SU-DHL-6 (cell line): ENCODE measurements at regions not wholly inside any gene's neighbourhood (a gene's known extent, or its start where the extent isn't known, plus 50 kb on each side); places are given as distances from the start of the nearest gene placed in this dataset.

Experiments
- H2AFZ ChIP-seq: fragments of 200-600 bp; sonication (generic); 2 replicates; pipeline ENCODE4 v1.6.1; 2014; ENCODE audit warnings: low read depth, mild to moderate bottlenecking, moderate library complexity, mixed read lengths, antibody characterized with exemption, low read length; ENCODE audit not compliant: severe bottlenecking
- H3F3A ChIP-seq: fragments of 200-600 bp; shearing (Covaris generic); 2 replicates; pipeline ENCODE4 v1.6.0; 2016; ENCODE audit warnings: antibody characterized with exemption, mild to moderate bottlenecking; ENCODE audit not compliant: insufficient read depth
- H3K27ac ChIP-seq: fragments of 200-600 bp; sonication (generic); 2 replicates; pipeline ENCODE4 v1.5.1; 2016; ENCODE audit warnings: low read depth, mild to moderate bottlenecking, low read length, moderate library complexity, mixed read lengths
- H3K27me3 ChIP-seq: fragments of 200-600 bp; sonication (generic), shearing (Covaris generic); 2 replicates; pipeline ENCODE4 v1.6.0; 2014; ENCODE audit warnings: mild to moderate bottlenecking, low read length
- H3K36me3 ChIP-seq: fragments of 200-600 bp; sonication (generic); 2 replicates; pipeline ENCODE4 v1.6.1; 2014; ENCODE audit warnings: mild to moderate bottlenecking, low read length, mixed read lengths
- H3K4me2 ChIP-seq: fragments of 300-600, 200-600 bp; shearing (Covaris generic), sonication (generic); 2 replicates; pipeline ENCODE4 v1.6.0; 2014; ENCODE audit warnings: low read length, low read depth, mild to moderate bottlenecking; ENCODE audit not compliant: poor library complexity, severe bottlenecking
- H3K4me3 ChIP-seq: fragments of 200-600 bp; sonication (generic); 2 replicates; pipeline ENCODE4 v1.5.1; 2014; ENCODE audit warnings: antibody characterized with exemption, low read length, mild to moderate bottlenecking, mixed read lengths; ENCODE audit not compliant: insufficient read depth, poor library complexity, severe bottlenecking
- H3K79me2 ChIP-seq: fragments of 200-600 bp; sonication (generic); 2 replicates; pipeline ENCODE4 v1.6.1; 2014; ENCODE audit warnings: mild to moderate bottlenecking, low read length, moderate library complexity; ENCODE audit not compliant: insufficient read depth
- H3K9ac ChIP-seq: fragments of 200-600 bp; sonication (generic); 2 replicates; pipeline ENCODE4 v1.7.0; 2014; ENCODE audit warnings: mild to moderate bottlenecking, low read length
- H3K9me2 ChIP-seq: fragments of 200-600 bp; sonication (generic); replicated peaks from 2 replicates; pipeline ENCODE4 v1.6.1; 2014; ENCODE audit warnings: low read length; ENCODE audit not compliant: insufficient read depth
- H3K9me3 ChIP-seq: fragments of 200-600 bp; sonication (generic); 2 replicates; pipeline ENCODE4 v1.6.1; 2014; ENCODE audit warnings: low read length, mixed read lengths; ENCODE audit not compliant: insufficient read depth
- H4K20me1 ChIP-seq: fragments of 200-600 bp; sonication (generic); 2 replicates; pipeline ENCODE4 v1.6.1; 2014; ENCODE audit warnings: low read depth, mild to moderate bottlenecking, antibody characterized with exemption, low read length, moderate library complexity, mixed read lengths
- EZH2phosphoT487 ChIP-seq: fragments of 200-600 bp; sonication (generic), shearing (Covaris generic); conservative IDR thresholded peaks from 2 replicates; pipeline ENCODE4 v1.6.1; 2018; ENCODE audit warnings: mild to moderate bottlenecking, antibody characterized with exemption, low read length, moderate library complexity, mixed read lengths
- TF ChIP-seq, protein P1 (sequence below): fragments of 200-600 bp; sonication (generic); IDR thresholded peaks from one replicate; pipeline ENCODE4 v1.5.1; 2017; ENCODE audit warnings: antibody characterized with exemption, mild to moderate bottlenecking, low read length, moderate library complexity; ENCODE audit not compliant: insufficient read depth, poor library complexity, severe bottlenecking

DNA sequence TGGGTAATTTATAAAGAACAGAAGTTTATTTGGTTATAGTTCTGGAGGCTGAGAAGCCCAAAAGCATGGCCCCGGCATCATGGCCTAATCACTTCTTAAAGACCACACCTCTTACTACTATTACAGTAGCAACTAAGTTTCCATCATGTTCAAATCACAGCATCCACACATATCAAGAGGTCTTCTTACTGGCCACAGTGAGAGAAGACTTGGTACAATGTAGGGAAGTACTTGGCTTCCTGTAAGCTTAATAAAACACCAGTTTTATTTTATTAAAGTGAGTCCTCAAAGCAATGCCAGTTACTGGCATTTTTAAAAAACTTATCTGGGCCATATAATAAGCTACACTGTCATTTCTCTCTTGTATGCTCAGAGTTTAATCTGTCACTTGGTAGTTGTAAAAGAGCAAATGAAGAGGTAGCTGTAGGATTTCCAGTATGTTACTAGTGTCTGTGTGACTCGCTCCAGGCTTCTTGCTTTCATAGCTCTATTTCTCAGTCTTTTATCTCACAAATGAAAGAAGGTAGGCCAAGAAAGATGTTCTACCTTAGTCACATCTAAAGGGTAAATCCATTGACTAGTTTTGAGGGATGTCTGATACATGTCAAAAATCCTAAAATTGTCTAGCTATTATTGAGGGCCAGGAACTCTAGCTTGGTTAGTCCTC is 159.2 kb upstream of the CPEB2 start:
- H3K27ac ChIP-seq: no peak overlapping the region
- H3K4me2 ChIP-seq: no peak overlapping the region
- H3K4me3 ChIP-seq: no peak overlapping the region
- H3K9ac ChIP-seq: no peak overlapping the region
- no peaks in the 10 kb centered on the region for H3K36me3 ChIP-seq
- no peaks in the 10 kb centered on the region for H3K9me2 ChIP-seq
- H2AFZ ChIP-seq: no peak overlapping the region
- H3F3A ChIP-seq: no peaks in the 10 kb centered on the region
- no peaks in the 10 kb centered on the region for H3K9me3 ChIP-seq
- H3K27me3 ChIP-seq: no peaks in the 10 kb centered on the region
- TF ChIP-seq EZH2phosphoT487: no peak
- TF ChIP-seq, protein P1, sequence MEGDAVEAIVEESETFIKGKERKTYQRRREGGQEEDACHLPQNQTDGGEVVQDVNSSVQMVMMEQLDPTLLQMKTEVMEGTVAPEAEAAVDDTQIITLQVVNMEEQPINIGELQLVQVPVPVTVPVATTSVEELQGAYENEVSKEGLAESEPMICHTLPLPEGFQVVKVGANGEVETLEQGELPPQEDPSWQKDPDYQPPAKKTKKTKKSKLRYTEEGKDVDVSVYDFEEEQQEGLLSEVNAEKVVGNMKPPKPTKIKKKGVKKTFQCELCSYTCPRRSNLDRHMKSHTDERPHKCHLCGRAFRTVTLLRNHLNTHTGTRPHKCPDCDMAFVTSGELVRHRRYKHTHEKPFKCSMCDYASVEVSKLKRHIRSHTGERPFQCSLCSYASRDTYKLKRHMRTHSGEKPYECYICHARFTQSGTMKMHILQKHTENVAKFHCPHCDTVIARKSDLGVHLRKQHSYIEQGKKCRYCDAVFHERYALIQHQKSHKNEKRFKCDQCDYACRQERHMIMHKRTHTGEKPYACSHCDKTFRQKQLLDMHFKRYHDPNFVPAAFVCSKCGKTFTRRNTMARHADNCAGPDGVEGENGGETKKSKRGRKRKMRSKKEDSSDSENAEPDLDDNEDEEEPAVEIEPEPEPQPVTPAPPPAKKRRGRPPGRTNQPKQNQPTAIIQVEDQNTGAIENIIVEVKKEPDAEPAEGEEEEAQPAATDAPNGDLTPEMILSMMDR: no peak
- no peaks in the 10 kb centered on the region for H4K20me1 ChIP-seq
- H3K79me2 ChIP-seq: no peaks in the 10 kb centered on the region

DNA sequence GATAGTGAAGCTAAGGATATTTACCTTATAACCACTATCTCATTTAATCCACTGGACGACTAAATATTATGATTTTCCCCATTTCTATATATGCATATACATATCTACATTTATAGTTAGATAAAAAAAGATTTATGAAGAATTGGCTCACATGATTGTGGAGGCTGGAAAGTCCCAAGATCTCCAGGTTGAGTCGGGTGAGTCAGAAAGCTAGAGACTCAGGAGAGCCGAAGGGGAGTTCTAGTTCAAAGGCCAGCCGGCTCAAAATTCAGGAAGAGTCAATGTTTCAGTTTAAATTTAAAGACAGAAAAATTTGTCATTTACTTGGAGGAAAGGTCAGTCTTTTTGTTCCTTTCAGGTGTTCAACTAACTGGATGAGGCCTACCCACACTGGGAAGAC is 158.2 kb upstream of the CPEB2 start:
- H3F3A ChIP-seq: no peaks in the 10 kb centered on the region
- no peaks in the 10 kb centered on the region for H3K27me3 ChIP-seq
- H3K4me2 ChIP-seq: no peak overlapping the region
- H3K9me2 ChIP-seq: no peaks in the 10 kb centered on the region
- H3K36me3 ChIP-seq: no peaks in the 10 kb centered on the region
- no peak overlapping the region for H3K9ac ChIP-seq
- H3K27ac ChIP-seq: no peak overlapping the region
- no peaks in the 10 kb centered on the region for H3K79me2 ChIP-seq
- no peaks in the 10 kb centered on the region for H3K9me3 ChIP-seq
- TF ChIP-seq EZH2phosphoT487: no peak
- TF ChIP-seq, protein P1: no peak
- H2AFZ ChIP-seq: no peak overlapping the region
- H3K4me3 ChIP-seq: no peak overlapping the region
- H4K20me1 ChIP-seq: no peaks in the 10 kb centered on the region

DNA sequence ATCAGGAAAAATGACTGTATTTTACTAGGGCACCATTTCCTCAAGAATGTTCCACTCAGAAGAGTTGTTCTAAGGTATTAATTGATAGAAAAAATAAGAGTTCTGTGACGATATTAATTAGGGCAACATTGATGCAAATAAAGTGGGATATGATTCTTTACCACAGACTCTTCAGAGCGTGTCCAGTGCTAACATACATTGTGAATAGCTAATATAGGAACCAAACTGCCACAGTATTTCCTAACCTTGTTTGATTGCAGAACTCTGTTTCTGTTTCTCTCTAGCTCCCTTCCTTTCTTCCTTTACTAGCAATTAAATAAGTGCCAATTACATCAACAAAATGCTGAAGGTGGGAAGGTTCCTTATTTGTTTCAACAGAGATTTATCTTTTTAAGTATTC is 154.1 kb upstream of the CPEB2 start:
- Histone ChIP-seq H3K27ac (no peak overlapping the region), H3K9ac (no peak overlapping the region), H3K4me3 (no peak overlapping the region), H4K20me1 (no peaks in the 10 kb centered on the region), H3F3A (no peaks in the 10 kb centered on the region), H3K9me3 (no peaks in the 10 kb centered on the region), H2AFZ (no peak overlapping the region), H3K9me2 (no peaks in the 10 kb centered on the region), H3K27me3 (no peaks in the 10 kb centered on the region), H3K36me3 (no peaks in the 10 kb centered on the region), H3K79me2 (no peaks in the 10 kb centered on the region), H3K4me2 (no peak overlapping the region)
- no peak for TF ChIP-seq EZH2phosphoT487
- TF ChIP-seq, protein P1: no peak
